HS-27A (cell line): ENCODE measurements at regions not wholly inside any gene's neighbourhood (a gene's known extent, or its start where the extent isn't known, plus 50 kb on each side); places are given as distances from the start of the nearest gene placed in this dataset.
A peak's percentile ranks its signal among the peaks of the same experiment; 100 is the strongest.

Experiments
- DNase-seq: peaks from one replicate; pipeline ENCODE4 v3.0.0-alpha.2; 2012; ENCODE audit warnings: low read depth, missing footprints

DNA sequence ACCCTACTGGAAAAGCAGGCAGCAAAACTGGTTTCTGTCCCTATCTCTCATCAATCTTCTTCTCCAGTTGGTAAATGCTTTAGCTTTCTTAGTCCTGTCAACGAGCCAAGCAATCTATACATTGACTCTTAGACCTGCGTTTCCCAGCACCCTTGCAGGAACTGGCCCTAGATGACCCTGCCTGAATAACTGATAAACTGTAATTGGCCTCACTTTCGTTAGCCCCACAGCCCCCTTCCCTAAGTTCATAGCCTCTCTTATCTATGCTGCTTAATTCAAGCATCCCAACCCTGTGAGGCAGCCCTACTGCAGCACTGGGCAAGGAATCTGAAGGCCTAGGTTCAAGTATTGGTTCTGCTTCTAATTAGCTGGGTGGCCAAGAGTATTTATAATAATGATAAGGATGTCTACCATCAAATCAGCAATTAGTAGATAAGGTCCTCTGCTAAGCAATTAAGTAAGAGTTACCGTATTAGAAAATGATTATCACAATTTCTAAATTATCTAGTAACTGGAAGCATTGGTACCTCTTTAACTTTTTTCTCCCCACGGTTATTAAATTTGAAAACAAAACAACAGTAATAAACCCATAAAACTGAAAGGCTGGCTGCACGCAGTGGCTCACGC, 86.4 kb upstream of the RMDN2 start:
- DNase-seq: no peak

DNA sequence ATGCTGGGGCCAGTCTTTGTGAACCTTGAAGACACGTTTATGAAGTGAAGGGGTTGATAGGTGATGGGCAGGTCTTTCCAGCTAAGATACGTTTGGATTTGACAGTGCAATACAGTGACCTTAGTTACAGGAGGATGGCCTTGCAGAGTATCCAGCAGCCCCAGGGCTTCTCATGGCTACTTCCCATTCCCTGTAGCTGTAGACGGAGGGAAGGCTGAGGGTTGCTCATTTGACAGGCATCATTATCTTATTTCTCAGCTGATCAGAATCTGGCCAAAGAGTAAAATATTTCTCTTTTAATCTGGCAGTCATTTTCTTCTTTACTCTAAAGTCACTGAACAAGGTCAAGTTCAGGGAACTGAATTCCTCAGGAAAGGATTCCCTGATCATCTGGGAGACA, 85.1 kb upstream of the RMDN2 start:
- DNase-seq: no peak

- DNase-seq: no peak
These were observed 82.2 kb upstream of the RMDN2 start for GRCh38 chr2:37842732-37843440.

DNA sequence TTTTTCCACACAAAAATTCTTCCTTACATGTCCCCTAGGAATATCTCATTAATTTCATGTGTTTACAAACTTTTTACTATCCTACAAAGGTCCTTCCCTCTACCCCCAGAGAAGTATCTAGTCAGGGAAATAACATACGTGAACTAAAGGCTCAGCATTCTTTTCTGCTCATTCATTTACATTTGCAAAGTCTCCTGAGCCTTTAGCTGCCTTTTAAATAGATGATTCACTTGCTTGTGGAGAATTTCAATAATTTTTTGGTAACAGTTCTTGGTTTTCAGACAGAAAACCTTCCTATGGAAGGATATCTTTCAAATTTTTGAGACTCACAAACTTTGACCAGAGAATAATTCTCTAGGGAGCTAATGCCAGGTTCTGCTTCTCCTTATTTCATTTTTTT, 81.5 kb upstream of the RMDN2 start:
- peak; percentile 27 for DNase-seq

GRCh38 chr2:37846207-37846606, 78.9 kb upstream of the RMDN2 start:
- no peak for DNase-seq

- DNase-seq: no peak
These were observed 77.3 kb upstream of the RMDN2 start for GRCh38 chr2:37847792-37848191.

DNA sequence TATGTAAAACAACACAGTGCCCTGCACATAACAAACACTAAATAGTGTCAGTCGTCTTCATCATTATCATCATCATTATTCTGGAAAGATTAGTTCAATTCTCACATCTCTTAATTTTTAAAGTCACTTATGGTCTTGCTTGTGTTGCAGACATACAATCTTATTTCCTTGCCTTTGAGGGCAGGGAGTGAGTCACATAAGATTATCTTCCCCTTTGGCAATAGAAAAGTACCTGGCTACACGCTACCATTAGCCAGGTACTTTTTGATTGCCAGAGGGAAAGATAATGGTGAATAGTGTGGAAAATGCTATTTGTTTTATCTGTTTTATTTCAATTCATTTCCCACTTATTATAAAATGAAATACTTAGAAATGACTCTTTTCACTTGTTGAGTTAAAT, 76.6 kb upstream of the RMDN2 start:
- no peak for DNase-seq

GRCh38 chr2:37849911-37850310, 75.2 kb upstream of the RMDN2 start:
- no peak for DNase-seq

DNA sequence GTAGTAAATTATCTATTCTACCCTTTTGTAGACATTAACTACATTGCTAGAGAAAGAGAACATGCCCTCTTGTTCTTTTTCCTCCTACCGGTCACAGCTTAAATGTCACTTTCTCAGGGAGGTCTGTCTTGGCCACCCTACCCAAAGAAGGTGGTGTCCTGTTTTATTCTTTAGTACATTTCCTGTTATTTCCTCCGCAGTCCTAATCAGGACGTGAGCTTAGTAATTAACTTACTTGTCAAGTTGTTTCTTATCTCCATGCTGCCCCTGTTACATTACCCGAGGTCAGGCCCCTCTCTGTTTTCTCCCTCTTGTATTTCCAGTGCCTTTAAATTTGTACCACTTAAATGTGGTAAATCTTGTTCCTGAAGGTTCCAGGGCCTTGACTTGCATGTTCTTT, 73.7 kb upstream of the RMDN2 start:
- no peak for DNase-seq

- no peak for DNase-seq
These were observed 73.1 kb upstream of the RMDN2 start for GRCh38 chr2:37851828-37852584.

GRCh38 chr2:37852585-37853014, 72.5 kb upstream of the RMDN2 start:
- no peak for DNase-seq

- DNase-seq: no peak
These were observed 70.3 kb upstream of the RMDN2 start for GRCh38 chr2:37854676-37855282.

DNA sequence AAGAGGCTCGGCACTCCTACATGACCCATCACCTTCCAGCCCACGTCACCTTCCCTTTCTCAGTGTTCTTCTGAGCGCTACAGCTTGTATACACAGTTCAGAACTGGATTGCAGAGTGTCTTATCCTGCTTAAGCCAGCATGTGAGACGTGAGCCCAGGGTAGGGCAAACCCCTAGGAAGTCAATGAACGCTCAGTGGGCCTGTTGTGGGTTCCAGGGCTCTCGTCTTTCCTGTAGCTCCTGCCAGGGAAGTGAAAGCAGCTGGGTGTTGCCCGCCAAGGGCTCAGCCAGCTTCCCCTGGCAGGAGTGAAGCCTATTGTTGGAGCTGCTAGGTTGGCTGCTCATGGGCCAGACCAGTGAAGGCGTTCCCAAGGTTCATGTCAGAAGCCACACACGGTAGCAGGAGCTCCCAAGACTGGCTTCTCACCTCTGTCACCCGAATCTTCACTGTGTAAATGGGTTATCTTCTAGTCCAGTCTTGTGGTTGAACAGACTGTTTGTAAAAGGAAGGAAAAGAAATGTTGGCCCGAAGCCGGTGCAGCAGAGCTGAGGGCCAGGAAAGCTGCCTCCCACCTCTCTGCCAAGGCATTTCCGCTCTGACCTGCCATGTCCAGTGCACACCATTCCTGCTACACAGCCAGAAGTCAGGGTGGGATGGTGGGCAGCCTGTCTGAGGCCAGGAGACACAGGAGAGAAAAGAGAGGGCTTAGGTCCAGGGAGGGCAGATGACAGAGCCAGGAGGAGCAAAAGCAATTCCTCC, 69.6 kb upstream of the RMDN2 start:
- no peak for DNase-seq

DNA sequence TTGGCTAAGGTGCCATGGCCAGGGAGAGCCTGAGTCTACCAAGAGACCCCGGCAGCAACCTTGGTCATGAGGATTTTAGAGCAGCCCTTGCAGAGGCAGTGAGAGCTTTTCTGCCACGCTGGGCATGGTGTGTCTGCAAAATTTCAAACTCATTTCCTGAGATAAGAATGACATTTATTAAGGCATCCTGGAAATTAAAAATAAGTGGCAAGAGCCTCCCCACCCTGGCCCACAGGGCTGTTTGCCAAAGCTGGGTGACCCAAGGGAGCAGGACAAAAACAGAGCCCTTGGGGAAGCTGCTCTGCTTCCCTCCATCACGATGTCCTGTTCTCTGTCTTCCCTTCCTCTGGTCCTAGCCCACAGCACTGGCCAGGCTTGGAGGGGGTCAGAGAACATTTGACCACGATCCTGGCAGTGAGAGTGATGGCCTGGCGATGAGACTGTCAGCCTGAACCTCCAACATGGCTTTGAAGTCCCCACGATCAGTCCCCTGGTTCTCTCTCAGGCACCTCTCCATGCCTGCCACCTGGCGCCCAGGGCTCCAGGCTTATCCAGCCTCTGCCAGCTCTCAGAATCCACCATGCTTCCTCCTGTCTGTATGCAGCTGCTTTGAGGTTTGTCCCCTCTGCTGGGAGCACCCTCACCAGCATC, 68.9 kb upstream of the RMDN2 start:
- DNase-seq: no peak

GRCh38 chr2:37857575-37858399, 67.3 kb upstream of the RMDN2 start:
- DNase-seq: no peak

DNA sequence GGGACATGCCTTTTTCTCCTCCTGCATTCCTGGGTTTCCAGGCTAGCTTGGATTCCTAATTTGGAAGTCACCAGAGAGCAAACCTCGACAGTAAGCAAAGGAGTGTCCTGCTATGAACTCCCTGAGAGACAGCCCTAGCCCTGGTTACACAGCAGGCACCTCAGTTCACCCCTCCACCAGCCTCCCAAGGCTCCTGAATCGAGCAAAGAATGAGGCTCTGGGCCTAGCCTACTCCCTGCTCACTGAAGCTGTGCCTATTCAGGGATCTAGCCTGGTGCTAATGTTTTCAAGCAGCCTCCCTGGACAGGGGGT, 66.7 kb upstream of the RMDN2 start:
- peak; percentile 58 for DNase-seq

DNA sequence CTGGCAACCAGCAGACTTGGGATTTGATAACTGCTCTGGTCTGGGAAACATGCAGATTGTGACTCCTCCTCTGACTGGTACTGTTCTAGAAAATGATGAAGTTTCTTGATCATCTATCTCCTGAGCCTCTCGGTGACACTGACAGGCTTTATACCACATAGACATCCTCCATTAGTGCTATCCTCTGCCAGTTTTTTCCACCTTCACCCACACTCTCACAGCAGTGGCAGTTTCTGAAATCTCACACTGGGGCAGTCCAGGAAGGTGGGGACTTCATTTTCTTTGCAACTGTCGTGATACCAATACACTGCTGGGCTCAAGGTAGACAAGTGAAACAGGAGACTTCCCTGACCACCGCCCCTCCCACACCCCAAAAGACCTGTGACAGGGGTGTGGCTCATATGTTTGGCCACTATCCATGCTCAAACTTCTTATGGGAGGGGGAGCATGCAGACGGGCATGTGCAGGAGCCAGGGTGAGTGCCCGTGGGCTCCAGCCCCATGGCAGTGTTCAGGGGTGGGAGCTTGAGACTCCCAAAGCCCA, 66.3 kb upstream of the RMDN2 start:
- no peak for DNase-seq

GRCh38 chr2:37862620-37863019, 62.5 kb upstream of the RMDN2 start:
- no peak for DNase-seq

- DNase-seq: no peak
These were observed 60.9 kb upstream of the RMDN2 start for GRCh38 chr2:37864217-37864616.

- no peak for DNase-seq
These were observed 59.4 kb upstream of the RMDN2 start for GRCh38 chr2:37865640-37866039.
